Inflammatory macrophage treated with lipopolysaccharide for 4 hours (primary cell): ENCODE measurements at regions not wholly inside any gene's neighbourhood (a gene's known extent, or its start where the extent isn't known, plus 50 kb on each side); places are given as distances from the start of the nearest gene placed in this dataset.
"Not testable (repeated sequence)": the region's sequence is repeated elsewhere in the genome, so short reads cannot be mapped to it uniquely, and the experiment has no call there.

Experiments used
- DNase-seq: peaks from one replicate; pipeline ENCODE4 v3.0.0-alpha.2; 2020

DNA sequence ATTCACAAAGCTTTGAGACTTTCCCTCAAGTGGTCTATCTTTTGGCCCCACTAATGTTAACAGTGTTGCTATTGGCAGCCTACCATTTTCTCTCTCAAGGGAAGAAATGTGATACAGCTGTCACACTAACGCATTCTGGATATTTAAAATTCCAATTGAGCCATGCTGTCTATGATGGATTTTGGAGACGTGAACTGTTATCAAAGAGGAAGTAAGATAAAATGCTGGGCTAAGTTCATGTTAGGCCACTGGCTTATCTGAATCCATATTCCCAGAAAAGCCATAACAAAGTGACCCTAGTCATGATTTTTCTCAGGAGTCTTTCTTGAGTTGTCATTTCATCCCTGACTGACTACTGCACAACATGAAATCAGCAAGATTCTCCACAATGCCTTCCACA is 200.2 kb downstream of the PHLDA1 start:
- DNase-seq: no peak

GRCh38 chr12:75827061-75827460 is 204.5 kb downstream of the PHLDA1 start:
- DNase-seq: no peak

GRCh38 chr12:75825686-75826085 is 205.9 kb downstream of the PHLDA1 start:
- peak; percentile 13 for DNase-seq

GRCh38 chr12:75823475-75823874 is 208.1 kb downstream of the PHLDA1 start:
- no peak for DNase-seq

DNA sequence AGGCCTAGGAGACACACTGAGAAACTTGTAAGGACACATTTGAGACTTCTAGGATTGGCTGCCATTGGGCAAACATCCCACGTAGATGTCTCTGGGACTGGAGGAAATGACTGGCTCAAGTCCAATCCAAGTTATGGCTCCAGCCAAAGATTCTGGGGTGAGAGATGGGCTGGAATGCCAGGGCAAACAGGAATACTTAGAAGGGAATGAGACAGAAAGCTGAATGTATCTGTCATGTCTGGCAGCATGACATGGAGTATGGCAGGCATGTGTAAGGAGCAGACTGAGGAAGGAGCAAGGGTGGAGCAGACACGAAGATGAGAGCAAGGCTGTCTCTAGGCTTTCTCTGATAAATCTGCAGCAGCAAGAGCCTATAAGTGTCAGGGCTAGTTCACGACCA is 209.2 kb downstream of the PHLDA1 start:
- DNase-seq: no peak

GRCh38 chr12:75820848-75821578 is 210.6 kb downstream of the PHLDA1 start:
- no peak for DNase-seq

- no peak for DNase-seq
Measured at GRCh38 chr12:75820071-75820470, 211.5 kb downstream of the PHLDA1 start.

DNA sequence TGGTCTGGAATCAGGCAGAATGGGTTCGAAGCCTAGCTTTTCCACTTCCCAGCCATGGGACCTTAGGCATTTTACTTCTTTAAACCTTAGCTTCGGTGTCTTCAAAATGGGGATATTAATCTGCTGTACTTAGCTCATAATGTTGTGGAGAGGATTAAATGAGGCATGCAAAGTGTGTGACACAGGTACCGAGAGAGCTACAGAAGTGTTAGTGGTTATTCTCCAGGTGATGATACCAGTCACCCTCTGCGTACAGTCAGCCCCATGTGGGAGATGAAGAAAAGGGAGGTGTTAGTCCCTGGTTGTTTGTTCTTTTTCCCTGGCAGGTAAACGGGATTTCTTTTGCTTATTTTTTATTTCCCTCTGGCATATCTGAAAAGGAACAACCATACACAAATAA is 212.1 kb downstream of the PHLDA1 start:
- DNase-seq: no peak

GRCh38 chr12:75818863-75819262 is 212.7 kb downstream of the PHLDA1 start:
- DNase-seq: no peak

GRCh38 chr12:75816897-75817296 is 214.7 kb downstream of the PHLDA1 start:
- DNase-seq: peak; percentile 58

GRCh38 chr12:75815756-75816155 is 215.8 kb downstream of the PHLDA1 start:
- DNase-seq: no peak

- peak; percentile 37 for DNase-seq
Measured at GRCh38 chr12:75814851-75815754, 216.5 kb downstream of the PHLDA1 start.

GRCh38 chr12:75813072-75813471 is 218.5 kb downstream of the PHLDA1 start:
- DNase-seq: no peak

DNA sequence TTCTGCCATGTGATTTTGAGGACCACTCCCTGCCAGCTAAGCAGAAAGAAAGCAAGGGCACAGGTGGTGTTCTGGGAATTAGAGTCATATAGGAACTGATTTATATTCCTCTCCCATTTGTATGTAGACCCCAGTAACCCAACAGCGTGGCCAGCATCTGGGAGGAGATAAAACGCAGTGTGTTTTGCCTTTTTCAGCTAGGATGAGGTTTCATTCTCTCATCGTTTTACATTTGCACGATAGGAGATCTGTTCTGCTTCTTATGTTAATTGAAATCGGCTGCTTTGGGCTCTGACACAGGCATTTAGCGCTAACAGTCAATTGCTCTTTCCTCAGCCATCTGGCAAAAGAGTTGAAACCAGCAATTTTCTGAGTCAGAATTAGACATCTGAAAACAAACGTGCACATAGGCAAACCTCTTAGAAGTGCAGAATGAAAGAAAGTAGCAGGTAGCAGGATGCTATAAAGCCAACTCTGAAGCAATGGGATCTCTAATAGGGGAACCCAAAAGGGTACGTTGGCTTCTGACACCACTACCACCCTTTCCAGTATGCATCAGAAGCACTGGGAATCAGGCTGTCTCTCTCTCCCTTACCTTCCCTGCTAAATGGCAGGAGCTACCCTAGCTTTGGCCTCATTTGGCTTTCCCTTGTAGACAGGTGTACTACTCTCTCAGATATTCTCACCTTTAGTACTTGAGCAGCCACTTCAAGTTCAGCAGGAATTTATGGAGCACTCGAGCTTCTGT is 219.1 kb downstream of the PHLDA1 start:
- no peak for DNase-seq

- no peak for DNase-seq
Measured at GRCh38 chr12:75809746-75810145, 221.8 kb downstream of the PHLDA1 start.

GRCh38 chr12:75807494-75807893 is 224.1 kb downstream of the PHLDA1 start:
- DNase-seq: no peak

DNA sequence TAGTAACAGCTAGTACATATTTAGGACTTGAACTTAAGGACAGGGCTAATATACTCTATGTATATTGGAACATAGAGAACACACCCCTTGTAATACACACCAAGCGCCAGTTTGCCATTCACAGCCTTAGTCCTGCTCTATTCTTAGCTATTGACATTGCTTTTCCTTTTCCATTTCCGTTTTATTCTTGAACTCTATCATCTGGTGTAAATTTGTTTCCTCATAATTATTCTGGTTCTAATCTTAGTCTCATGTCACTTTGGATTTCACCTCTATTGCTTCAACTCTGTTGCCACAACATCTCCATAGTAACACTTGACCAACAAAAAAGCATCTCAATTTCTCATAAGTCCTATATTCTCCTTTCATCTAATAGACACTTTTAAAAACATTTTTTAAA is 225.7 kb downstream of the PHLDA1 start:
- peak; percentile 4 for DNase-seq

DNA sequence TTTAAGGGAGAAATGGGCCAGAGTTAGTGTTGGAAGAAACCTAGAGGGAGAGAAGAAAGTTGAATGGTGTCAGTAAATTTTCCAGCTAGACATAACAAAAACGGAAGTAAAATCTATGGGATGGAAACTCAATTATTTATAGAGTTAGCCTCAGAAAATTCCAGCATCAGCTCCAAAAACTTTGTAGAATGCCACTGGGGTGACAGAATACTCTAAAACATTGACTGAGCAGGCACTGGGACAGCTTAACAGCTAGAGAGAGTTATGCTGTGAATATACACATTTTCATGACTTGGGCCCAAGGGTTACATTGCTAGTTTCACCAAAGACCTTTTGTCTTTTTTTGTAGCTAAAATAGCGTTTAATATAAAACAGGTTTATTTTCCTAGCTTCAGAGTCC is 226.3 kb downstream of the PHLDA1 start:
- DNase-seq: no peak

DNA sequence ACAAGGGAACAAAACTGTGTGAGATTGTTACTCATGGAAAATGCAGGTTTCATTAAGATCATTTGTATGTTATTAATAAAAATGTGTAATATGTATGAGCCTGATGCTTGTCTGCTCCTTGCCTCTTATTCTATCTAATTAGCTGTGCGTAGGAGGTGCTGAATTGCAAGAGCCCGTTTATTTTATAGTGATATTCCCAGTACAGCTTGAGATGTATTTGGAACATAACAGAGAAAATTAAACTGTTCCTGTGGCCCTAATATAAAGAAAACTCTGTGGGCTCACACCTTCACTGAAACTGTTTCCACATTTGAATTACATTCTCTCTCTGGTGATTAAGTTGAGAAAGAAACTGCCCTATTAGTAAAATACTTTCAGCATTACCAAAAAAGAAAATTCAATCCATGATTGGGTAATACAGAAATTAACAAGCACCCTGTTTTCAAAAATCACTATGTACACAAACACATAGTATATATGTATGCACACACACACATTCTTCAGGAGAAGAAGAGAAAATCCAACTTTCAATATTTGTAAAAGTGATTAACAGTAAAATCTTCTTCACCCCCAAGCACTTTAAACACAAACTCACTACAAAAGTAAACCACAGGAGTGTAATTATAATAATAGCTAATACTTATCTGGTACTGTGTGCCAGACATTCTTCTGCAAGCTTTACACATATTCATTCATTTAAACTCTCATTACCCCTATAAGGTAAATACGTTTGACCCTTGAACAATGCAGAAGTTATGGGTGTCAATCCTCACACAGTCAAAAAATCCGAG is 233.2 kb downstream of the PHLDA1 start:
- no peak for DNase-seq

DNA sequence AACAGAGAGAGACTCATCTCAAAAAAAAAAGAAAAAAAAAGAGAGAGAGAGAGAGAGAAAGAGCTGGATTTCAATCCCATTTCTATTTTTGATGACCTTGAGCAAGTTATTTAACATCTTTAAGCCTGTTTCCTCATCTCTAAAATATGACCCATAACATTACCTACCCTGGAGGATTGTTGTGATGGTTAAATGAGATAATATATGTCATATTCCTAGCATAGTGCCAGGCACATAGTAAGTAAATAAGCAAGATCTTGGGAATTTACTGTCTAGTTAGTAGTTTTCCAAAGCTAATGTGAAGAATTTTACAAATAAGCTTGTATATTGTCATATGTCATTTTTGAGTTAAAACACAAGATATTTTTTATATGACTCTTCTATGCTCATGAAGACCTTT is 236.5 kb downstream of the PHLDA1 start:
- no peak for DNase-seq

GRCh38 chr12:75792687-75793086 is 238.9 kb downstream of the PHLDA1 start:
- DNase-seq: peak; percentile 23

GRCh38 chr12:75790219-75790618 is 241.4 kb downstream of the PHLDA1 start:
- DNase-seq: peak; percentile 71

- not testable (repeated sequence) for DNase-seq
Measured at GRCh38 chr12:75787146-75787545, 244.4 kb downstream of the PHLDA1 start.
